22Rv1 (cell line): ENCODE measurements at regions not wholly inside any gene's neighbourhood (a gene's known extent, or its start where the extent isn't known, plus 50 kb on each side); places are given as distances from the start of the nearest gene placed in this dataset.

Experiments
- CTCF ChIP-seq: fragments of 450-650 bp; IDR thresholded peaks from 2 replicates; pipeline ENCODE4 v1.5.1; 2017; ENCODE audit warnings: mild to moderate bottlenecking
- ZFX ChIP-seq: fragments of 450-650 bp; IDR thresholded peaks from 2 replicates; pipeline ENCODE4 v1.6.1; 2017; ENCODE audit warnings: antibody characterized with exemption, borderline replicate concordance

DNA sequence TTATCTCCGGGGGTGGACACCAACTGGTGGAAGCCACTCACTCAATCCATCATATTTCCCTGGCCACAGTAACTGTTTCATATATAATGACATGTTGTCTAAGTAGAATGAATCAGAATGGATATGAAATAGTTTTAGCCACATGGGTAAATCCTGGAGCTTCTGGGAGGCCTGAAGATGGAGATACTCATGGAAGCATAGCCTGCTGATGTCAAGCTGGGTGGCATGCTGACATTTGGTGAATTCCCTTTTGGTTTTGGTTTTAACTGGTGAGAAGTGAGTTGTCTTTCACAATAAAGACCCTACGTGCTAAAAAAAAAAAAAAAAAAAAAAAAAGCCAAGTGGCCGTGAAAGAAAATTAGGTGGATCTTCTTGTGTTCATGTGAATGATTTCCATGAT is 105.3 kb upstream of the ITGA6 start:
- TF ChIP-seq CTCF (no peak), ZFX (no peak)
